Vagina (tissue), 2 donors: ENCODE measurements at regions not wholly inside any gene's neighbourhood (a gene's known extent, or its start where the extent isn't known, plus 50 kb on each side); places are given as distances from the start of the nearest gene placed in this dataset.

Experiments used
- CTCF ChIP-seq, 3 experiments: fragments of 450-650 bp in 2 of 3; fragments of 200-600 bp in 1 of 3; sonication (generic) in 1 of 3; IDR thresholded peaks; one replicate each; pipeline ENCODE4 v1.5.1; 2017 to 2019; ENCODE audit warnings: antibody characterized with exemption in 3 of 3, mild to moderate bottlenecking in 2 of 3, moderate library complexity in 2 of 3
- POLR2A ChIP-seq, 2 donors: fragments of 450-650 bp; IDR thresholded peaks; one replicate each; pipeline ENCODE4 v1.6.1; 2017; ENCODE audit warnings: antibody characterized with exemption in 2 of 2, mild to moderate bottlenecking in 2 of 2, moderate library complexity in 2 of 2
- POLR2AphosphoS5 ChIP-seq, 2 donors: sonication (generic); formaldehyde crosslinking; IDR thresholded peaks; one replicate each; pipeline ENCODE4 v1.9.0; 2017; ENCODE audit warnings: antibody characterized with exemption in 2 of 2, mild to moderate bottlenecking in 2 of 2, low read depth in 1 of 2; ENCODE audit not compliant: insufficient read depth in 1 of 2

GRCh38 chr20:51237278-51237677 lies 214.4 kb upstream of the KCNG1 start:
- TF ChIP-seq CTCF (IDR thresholded peaks at IDR 0.05) (no peak), POLR2A (IDR thresholded peaks at IDR 0.05) (no peak), POLR2AphosphoS5 (IDR thresholded peaks at IDR 0.05; ENCODE audit: insufficient read depth in 1 of 2, low read depth in 1 of 2) (no peak)
